ENCODE measurements at regions not wholly inside any gene's neighbourhood (a gene's known extent, or its start where the extent isn't known, plus 50 kb on each side); places are given as distances from the start of the nearest gene placed in this dataset.
"Not testable (repeated sequence)": the region's sequence is repeated elsewhere in the genome, so short reads cannot be mapped to it uniquely, and the experiment has no call there.

DNA sequence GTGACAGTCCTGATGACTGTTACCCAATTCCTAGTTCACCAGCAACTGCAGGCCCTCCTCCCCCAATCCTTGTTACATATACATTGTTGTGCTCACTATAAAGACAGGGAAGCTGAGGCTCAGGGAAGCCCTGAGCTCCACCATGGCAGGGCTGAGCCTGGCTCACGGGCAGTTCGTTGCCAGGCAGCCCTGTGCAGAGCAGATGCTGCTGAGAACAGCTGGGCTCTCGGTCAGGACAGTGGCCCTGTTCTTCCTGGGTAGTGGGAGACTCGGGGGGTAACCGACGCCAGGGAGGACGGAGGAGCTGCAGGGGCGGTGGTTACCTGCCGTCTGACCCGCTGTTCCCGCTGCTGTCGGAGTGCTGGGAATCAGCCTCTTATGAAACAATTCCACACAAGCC, 80.9 kb upstream of the ZNF469 start:
- no peak overlapping the region for H3K4me3 ChIP-seq
- H3K27ac ChIP-seq: no peak overlapping the region
- no peaks in the 10 kb centered on the region; the same call in 1 of the 2 replicates for H3K36me3 ChIP-seq
- no peaks in the 10 kb centered on the region for H3K27me3 ChIP-seq (replicated peaks)
- H3K9me3 ChIP-seq (replicated peaks): no peaks in the 10 kb centered on the region
- DNase-seq (ENCODE audit: low read depth in 1 of 2, low spot score in 2 of 2): no peak
- peaks cover 54% of the 10 kb centered on the region for H3K4me1 ChIP-seq (replicated peaks)

DNA sequence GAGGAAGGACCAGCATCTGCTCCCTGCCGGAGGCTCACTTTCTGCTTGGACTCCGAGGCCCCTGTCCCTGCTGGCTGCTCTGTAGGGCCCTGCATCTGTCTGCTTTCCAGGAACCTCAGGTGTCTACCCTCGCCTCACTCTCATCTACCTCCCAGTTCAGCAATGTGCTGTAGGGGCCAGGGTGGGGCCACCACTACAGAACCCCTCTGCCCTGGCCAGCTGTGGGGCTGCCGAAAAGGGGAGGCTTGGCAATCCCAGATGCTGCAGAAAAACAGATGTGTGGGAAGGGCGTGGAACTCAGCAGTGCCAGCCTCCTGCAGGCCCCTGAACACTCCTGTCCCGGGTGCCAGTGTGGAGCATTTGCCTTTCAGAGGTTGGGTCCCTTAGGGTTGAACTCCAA, 80.1 kb upstream of the ZNF469 start:
- DNase-seq (ENCODE audit: low read depth in 1 of 2, low spot score in 2 of 2): no peak
- no peaks in the 10 kb centered on the region for H3K27me3 ChIP-seq (replicated peaks)
- H3K9me3 ChIP-seq (replicated peaks): no peaks in the 10 kb centered on the region
- no peak overlapping the region for H3K4me3 ChIP-seq
- H3K4me1 ChIP-seq (replicated peaks): peaks cover 62% of the 10 kb centered on the region
- H3K36me3 ChIP-seq: no peaks in the 10 kb centered on the region; the same call in 1 of the 2 replicates
- no peak overlapping the region for H3K27ac ChIP-seq

DNA sequence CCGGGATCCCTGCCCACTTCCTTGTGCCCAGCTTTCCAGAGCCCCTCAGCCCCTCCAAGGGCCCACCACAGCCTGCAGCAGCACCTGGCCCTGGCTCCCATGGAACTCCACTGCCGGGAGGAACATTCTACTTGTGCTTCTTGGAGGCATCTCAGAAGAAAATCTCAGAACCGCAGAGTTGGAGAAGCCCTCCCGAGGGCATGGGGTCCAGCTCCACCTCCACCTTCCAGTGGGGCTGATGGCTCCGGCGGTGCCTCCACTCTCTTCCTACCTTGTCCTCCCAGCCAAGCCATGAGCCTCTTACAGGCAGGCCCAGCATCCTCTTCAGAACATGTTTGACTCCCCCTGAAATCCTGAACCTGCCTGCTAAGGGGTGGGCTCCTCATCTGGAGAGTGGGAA, 79.4 kb upstream of the ZNF469 start:
- Histone ChIP-seq H3K27me3 (replicated peaks) (no peaks in the 10 kb centered on the region), H3K27ac (peak overlapping the region; percentile 95), H3K9me3 (replicated peaks) (no peaks in the 10 kb centered on the region), H3K4me3 (no peak overlapping the region), H3K36me3 (no peaks in the 10 kb centered on the region; the same call in 1 of the 2 replicates), H3K4me1 (replicated peaks) (peaks cover 67% of the 10 kb centered on the region)
- DNase-seq (ENCODE audit: low read depth in 1 of 2, low spot score in 2 of 2): no peak

DNA sequence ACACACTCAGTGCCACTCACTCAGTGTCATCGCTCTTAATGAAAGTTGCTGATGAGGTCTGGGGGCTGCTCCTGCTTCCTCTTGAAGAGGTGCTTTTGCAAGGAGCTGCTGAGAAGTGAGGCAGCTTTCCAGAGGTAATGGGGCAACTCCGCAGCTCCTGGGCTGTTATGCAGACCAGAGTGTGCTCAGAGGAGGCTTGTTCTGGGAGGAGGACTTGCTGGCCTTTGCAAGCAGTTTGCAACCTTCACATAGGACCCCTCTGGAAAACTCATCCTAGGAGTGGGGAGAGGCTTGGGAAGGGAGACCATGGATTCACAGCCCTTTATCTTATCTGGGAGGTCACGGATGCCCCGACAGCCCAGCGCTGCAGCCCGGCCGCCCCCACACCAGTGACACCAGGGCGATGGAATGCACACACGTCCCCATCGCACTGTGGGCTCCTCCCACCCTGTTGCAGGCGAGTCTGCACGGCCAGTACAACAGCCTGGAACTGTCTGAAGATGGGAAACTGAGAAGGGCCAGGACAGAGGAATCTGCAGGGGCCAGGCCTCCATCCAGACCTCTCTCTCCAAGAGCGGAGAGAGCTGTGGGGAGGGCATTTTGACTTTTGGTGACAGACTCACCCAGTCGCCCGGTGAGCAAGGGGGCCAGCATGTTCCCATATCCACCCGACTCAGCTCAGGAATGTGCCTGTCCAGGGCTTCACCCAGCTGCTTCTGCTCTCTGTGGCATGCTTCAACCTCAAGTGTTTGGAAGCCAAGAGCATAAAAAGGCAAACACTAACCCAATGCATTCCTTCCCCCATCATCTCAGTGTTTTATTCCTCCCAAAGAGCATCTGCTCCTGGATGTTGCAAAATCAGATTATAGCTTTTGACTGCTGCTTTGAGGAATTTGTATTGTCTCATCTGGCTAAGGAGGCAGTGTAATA, 78.6 kb upstream of the ZNF469 start:
- Histone ChIP-seq H3K27ac (peak overlapping the region; percentile 95), H3K36me3 (no peaks in the 10 kb centered on the region; the same call in 1 of the 2 replicates), H3K4me3 (no peak overlapping the region), H3K4me1 (replicated peaks) (peaks cover 70% of the 10 kb centered on the region), H3K9me3 (replicated peaks) (no peaks in the 10 kb centered on the region), H3K27me3 (replicated peaks) (no peaks in the 10 kb centered on the region)
- DNase-seq (ENCODE audit: low read depth in 1 of 2, low spot score in 2 of 2): peak; percentile 91 to 96

DNA sequence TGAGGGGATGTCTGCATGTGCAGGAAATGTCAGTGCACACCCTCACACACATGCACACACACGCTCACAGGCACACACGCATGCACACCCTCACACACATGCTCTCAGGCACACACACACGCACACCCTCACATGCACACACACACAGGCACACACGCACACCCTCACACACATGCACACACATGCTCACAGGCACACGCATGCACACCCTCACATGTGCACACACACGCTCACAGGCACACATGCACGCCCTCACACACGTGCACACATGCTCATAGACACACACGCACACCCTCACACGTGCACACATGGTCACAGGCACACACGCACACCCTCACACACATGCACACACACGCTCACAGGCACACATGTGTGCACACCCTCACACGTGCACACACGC, 77.6 kb upstream of the ZNF469 start:
- no peak for DNase-seq (ENCODE audit: low read depth in 1 of 2, low spot score in 2 of 2)
- no peaks in the 10 kb centered on the region; the same call in 1 of the 2 replicates for H3K36me3 ChIP-seq
- no peak overlapping the region for H3K4me3 ChIP-seq
- H3K4me1 ChIP-seq (replicated peaks): peaks cover 60% of the 10 kb centered on the region
- peak overlapping the region; percentile 95 for H3K27ac ChIP-seq
- no peaks in the 10 kb centered on the region for H3K27me3 ChIP-seq (replicated peaks)
- H3K9me3 ChIP-seq (replicated peaks): no peaks in the 10 kb centered on the region

DNA sequence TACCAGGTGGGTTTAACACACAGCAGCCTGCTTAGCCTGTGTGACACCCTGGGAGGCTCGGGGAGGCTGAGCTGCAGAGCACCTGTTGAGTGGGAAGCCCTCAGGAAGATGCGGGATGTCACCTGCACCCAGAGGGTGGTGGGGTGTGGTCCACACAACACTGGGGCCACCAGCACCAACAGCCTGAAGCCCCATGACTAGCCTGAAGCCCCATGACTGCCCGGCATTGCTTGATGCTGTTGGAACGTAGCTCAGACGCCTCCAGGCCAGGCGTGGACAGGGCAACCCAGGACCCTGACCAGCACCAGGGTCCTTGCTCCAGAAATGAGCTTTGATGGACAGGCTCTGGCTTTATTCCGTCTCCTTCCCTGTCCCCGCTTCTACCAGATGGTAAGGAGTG, 76.3 kb upstream of the ZNF469 start:
- H3K9me3 ChIP-seq (replicated peaks): no peaks in the 10 kb centered on the region
- peaks cover 59% of the 10 kb centered on the region for H3K4me1 ChIP-seq (replicated peaks)
- no peaks in the 10 kb centered on the region; the same call in 1 of the 2 replicates for H3K36me3 ChIP-seq
- no peak overlapping the region for H3K4me3 ChIP-seq
- peak overlapping the region; percentile 89 for H3K27ac ChIP-seq
- no peak for DNase-seq (ENCODE audit: low read depth in 1 of 2, low spot score in 2 of 2)
- no peaks in the 10 kb centered on the region for H3K27me3 ChIP-seq (replicated peaks)

DNA sequence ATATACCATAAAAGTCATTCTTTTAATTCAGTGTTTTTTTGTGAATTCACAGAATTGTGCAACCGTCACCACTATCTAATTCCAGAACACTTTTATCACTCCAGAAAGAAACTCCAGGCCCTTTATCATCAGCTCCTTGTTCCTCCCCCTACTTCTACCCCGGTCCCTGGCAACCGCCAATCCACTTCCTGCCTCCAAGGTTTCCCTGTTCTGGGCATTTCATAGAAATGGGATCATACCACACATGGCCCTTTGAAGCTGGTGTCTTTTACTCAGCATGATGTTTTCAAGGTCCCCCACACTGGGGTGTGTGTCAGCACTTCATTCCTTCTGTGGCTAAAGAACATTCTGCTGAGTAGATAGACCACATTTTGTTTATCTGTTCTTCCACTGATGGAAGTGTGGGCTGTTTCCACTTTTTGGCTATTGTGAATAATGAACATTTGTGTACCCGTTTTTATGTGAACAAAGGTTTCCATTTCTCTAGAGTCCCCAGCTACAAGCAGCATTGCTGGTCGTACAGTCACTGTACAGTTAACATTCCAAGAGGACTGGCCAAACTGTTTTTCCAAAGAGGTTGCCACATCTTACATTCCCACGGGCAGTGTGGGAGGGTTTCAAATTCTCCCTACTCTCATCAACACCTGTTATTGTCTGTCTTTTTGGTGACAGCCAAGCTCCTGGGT, 75.8 kb upstream of the ZNF469 start:
- H3K4me1 ChIP-seq (replicated peaks): peaks cover 59% of the 10 kb centered on the region
- DNase-seq (ENCODE audit: low read depth in 1 of 2, low spot score in 2 of 2): peak; percentile 93 to 96

DNA sequence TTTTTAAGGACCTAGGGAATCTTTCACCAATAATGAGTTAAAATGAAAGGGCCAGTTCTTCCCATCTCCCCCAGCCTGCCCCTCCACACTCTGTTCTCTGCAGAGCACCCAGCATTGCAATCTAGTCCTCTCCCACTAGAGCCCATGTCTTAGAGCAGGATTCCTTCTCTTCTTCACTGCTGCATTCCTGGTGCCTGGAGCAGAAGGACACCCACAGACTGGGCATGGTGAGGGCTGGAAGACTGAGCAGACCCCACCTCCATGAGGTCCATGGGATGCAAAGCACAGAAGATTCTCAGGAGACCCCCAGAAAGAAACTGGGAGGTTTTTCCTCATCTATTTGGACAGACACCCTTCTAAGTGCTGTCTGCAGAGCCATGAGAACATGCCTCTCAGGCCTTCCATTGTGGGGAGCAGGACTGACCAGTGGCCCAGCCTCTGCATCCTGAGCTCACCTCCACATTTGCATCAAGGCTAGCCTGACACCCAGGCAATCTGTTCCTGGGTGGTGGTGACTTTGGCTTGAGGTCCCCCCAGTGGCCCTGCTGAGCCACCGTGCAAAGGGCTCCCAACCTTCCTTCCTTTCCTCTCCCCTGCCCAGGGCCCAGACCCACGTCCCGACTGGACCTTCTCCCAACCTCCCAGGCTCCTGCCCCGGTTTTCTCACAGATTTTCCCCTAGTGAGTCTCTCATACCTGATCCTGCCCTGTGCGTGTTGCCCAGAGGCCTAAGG, 74.2 kb upstream of the ZNF469 start:
- Histone ChIP-seq H3K9me3 (replicated peaks) (peaks cover 9% of the 10 kb centered on the region), H3K36me3 (no peaks in the 10 kb centered on the region), H3K4me1 (replicated peaks) (peaks cover 52% of the 10 kb centered on the region), H3K27me3 (replicated peaks) (no peaks in the 10 kb centered on the region), H3K4me3 (no peak overlapping the region), H3K27ac (peak overlapping the region; percentile 89; the same call in 1 of the 2 replicates)
- no peak for DNase-seq (ENCODE audit: low read depth in 1 of 2, low spot score in 2 of 2)

More for the DNA sequence above, 75.8 kb upstream of the ZNF469 start:
- Histone ChIP-seq H3K4me3 (no peak overlapping the region), H3K27me3 (replicated peaks) (no peaks in the 10 kb centered on the region), H3K27ac (peak overlapping the region; percentile 89), H3K36me3 (no peaks in the 10 kb centered on the region; the same call in 1 of the 2 replicates), H3K9me3 (replicated peaks) (peaks cover 4% of the 10 kb centered on the region)

DNA sequence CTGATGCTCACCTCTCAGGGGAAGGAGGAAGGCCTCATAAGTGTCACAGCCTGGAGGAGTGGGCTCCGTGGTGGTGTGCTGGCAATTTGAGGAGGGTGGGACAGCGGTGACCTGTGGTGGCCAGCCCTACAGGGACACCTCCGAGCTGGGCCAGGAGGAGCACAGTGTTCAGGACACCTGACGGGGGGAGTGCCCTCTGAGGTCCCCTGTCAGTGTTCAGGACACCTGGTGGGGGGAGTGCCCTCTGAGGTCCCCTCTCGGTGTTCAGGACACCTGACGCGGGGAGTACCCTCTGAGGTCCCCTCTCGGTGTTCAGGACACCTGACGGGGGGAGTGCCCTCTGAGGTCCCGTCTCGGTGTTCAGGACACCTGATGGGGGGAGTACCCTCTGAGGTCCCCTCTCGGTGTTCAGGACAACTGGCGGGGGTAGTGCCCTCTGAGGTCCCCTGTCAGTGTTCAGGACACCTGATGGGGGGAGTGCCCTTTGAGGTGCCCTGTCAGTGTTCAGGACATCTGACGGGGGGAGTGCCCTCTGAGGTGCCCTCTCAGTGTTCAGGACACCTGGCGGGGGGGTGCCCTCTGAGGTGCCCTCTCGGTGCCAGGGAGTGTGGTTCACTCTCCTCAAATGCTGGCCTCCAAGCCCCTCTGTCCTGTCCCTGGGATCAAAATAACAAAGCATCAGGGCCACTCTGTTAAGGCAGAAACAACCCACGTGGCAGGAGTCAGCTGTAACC, 73.4 kb upstream of the ZNF469 start:
- Histone ChIP-seq H3K27me3 (replicated peaks) (no peaks in the 10 kb centered on the region), H3K27ac (no peak overlapping the region), H3K36me3 (no peaks in the 10 kb centered on the region), H3K4me1 (replicated peaks) (peaks cover 45% of the 10 kb centered on the region), H3K4me3 (no peak overlapping the region), H3K9me3 (replicated peaks) (peaks cover 9% of the 10 kb centered on the region)
- DNase-seq (ENCODE audit: low read depth in 1 of 2, low spot score in 2 of 2): no peak

DNA sequence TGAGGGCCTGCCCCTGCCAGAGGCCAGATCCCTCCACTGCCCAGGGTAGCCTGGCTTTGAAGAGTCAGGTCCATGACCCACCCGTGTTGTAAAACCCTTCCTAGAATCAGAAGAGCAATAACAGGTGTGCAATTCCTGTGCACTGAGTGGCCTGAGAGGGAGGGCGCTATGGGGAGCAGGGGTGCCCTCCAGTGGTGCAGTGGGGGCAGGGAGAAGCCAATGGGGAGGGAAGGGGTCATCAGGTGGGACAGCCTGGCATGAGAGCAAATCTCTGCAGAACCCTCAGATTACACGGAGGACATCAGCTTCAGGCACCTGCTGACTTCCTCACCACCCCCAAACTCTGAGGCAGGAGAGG, 72.9 kb upstream of the ZNF469 start:
- Histone ChIP-seq H3K4me3 (no peak overlapping the region), H3K36me3 (no peaks in the 10 kb centered on the region), H3K27ac (no peak overlapping the region), H3K9me3 (replicated peaks) (peaks cover 9% of the 10 kb centered on the region), H3K27me3 (replicated peaks) (no peaks in the 10 kb centered on the region), H3K4me1 (replicated peaks) (peaks cover 40% of the 10 kb centered on the region)
- DNase-seq (ENCODE audit: low read depth in 1 of 2, low spot score in 2 of 2): no peak

DNA sequence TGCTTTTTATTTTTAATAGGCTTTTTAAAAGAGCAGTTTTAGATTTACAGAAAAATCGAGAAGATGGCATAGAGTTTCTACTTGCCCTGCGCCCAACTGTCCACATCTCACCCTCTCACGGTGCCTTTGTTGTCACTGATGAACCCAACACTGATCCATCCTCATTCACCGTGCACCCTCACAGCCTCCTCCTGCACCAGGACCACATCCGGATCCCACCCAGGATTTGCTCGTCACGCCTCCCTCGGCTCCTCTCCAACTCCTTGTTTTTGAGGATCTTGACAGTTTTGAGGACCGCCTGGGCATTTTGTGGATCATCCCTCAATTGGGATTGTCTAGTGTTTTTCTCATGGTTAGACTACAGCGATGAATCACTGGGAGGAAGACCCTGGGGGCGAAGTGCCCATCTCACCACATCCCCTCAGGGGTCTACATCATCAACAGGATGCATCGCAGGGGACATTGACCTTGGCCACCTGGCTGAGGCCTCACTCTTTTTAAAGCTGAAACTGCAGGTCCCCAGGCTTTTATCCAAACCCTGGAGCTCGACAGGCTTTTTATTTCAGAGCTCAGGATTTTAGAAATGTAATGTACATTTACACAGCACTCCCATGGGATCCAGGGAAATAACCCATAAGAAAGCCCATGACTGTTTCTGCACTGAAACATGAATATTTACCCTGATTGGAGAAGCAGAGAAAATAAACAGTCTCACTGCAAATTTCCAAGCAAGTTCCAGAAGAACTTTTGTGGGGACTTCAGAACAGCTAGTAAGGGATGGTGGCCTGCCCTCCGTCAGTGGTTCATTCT, 71.8 kb upstream of the ZNF469 start:
- no peak overlapping the region for H3K4me3 ChIP-seq
- H3K9me3 ChIP-seq (replicated peaks): peaks cover 10% of the 10 kb centered on the region
- peaks cover 40% of the 10 kb centered on the region for H3K4me1 ChIP-seq (replicated peaks)
- no peak overlapping the region for H3K27ac ChIP-seq
- no peak for DNase-seq (ENCODE audit: low read depth in 1 of 2, low spot score in 2 of 2)
- H3K36me3 ChIP-seq: no peaks in the 10 kb centered on the region
- no peaks in the 10 kb centered on the region for H3K27me3 ChIP-seq (replicated peaks)

DNA sequence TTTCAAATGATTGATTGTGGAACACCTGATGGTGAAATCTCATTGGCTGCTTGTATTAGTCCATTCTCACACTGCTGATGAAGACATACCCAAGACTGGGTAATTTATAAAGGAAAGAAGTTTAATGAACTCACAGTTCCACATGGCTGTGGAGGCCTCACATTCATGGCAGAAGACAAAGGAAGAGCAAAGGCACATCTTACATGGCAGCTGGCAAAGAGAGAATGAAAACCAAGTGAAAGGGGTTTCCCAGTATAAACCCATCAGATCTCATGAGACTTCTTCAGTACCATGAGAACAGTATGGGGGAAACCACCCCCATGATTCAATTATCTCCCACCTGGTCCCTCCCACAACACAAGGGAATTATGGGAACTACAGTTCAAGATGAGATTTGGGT, 70.9 kb upstream of the ZNF469 start:
- Histone ChIP-seq H3K4me1 (replicated peaks) (peaks cover 35% of the 10 kb centered on the region), H3K9me3 (replicated peaks) (peaks cover 12% of the 10 kb centered on the region)
- H3K27me3 ChIP-seq (replicated peaks); H3K4me3 ChIP-seq; H3K27ac ChIP-seq; DNase-seq (ENCODE audit: low read depth in 1 of 2, low spot score in 2 of 2); H3K36me3 ChIP-seq: not testable (repeated sequence)

Measured in SJSA1 (cell line).